ENCODE measurements at regions not wholly inside any gene's neighbourhood (a gene's known extent, or its start where the extent isn't known, plus 50 kb on each side); places are given as distances from the start of the nearest gene placed in this dataset.

GRCh38 chr14:99322731-99323599 is 51.0 kb upstream of the BCL11B start:
- no peak for DNase-seq

- no peak for DNase-seq
Measured at GRCh38 chr14:99321955-99322730, 50.1 kb upstream of the BCL11B start.
